ENCODE measurements at regions not wholly inside any gene's neighbourhood (a gene's known extent, or its start where the extent isn't known, plus 50 kb on each side); places are given as distances from the start of the nearest gene placed in this dataset.
"Not testable (repeated sequence)": the region's sequence is repeated elsewhere in the genome, so short reads cannot be mapped to it uniquely, and the experiment has no call there.

DNA sequence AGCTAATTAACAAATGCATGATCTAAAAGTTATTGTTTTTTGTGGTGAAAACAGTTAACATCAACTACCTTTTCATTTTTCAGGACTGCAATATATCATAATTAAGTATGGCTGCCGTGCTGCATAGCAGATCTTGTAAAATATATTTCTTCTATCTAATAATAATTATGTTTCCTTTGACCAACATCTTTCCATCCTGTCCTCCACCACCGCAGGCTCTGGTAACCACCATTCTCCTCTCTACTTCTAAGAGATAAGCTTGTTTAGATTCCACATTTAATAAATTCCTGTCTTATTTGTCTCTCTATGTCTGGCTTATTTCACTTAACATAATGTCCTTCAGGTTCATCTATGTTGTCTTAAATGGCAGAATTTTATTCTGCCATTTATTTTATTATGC, 162.3 kb upstream of the TPTE start:
- not testable (repeated sequence) for TF ChIP-seq CTCF, POLR2A (IDR thresholded peaks at IDR 0.05)
